ENCODE measurements at regions not wholly inside any gene's neighbourhood (a gene's known extent, or its start where the extent isn't known, plus 50 kb on each side); places are given as distances from the start of the nearest gene placed in this dataset.

- Histone ChIP-seq H3K9me3 (ENCODE audit: control insufficient read depth, insufficient read depth, low read length) (no peaks in the 10 kb centered on the region), H3F3A (ENCODE audit: control insufficient read depth, insufficient read depth) (no peaks in the 10 kb centered on the region), H3K36me3 (ENCODE audit: control insufficient read depth, low read length) (no peaks in the 10 kb centered on the region), H3K27me3 (ENCODE audit: control insufficient read depth, low read length) (0 out of 2 replicates have a peak, but pooled peaks cover 2% of the 10 kb centered on the region), H3K79me2 (ENCODE audit: control insufficient read depth, low read length) (no peaks in the 10 kb centered on the region), H3K4me2 (ENCODE audit: low read length) (no peak overlapping the region), H3K4me3 (ENCODE audit: low read length) (no peak overlapping the region), H3K27ac (ENCODE audit: low read depth, low read length) (no peak overlapping the region), H4K20me1 (ENCODE audit: control insufficient read depth, insufficient read depth, low read depth, low read length) (no peaks in the 10 kb centered on the region), H3K4me1 (ENCODE audit: control insufficient read depth, low read length) (no peaks in the 10 kb centered on the region), H3K9me2 (replicated peaks; ENCODE audit: control insufficient read depth, low read length) (no peaks in the 10 kb centered on the region)
- TF ChIP-seq EZH2phosphoT487 (IDR thresholded peaks at IDR 0.05; ENCODE audit: borderline replicate concordance, low read length) (no peak), CTCF (IDR thresholded peaks at IDR 0.05; ENCODE audit: low read depth, low read length, poor library complexity, severe bottlenecking) (no peak)
These were observed 137.3 kb downstream of the ZIC5 start for GRCh38 chr13:99834246-99834645.

- Histone ChIP-seq H3K27ac (ENCODE audit: low read depth, low read length) (no peak overlapping the region), H3K9me2 (replicated peaks; ENCODE audit: control insufficient read depth, low read length) (no peaks in the 10 kb centered on the region), H3K27me3 (ENCODE audit: control insufficient read depth, low read length) (0 out of 2 replicates have a peak, but pooled peaks cover 2% of the 10 kb centered on the region), H3K79me2 (ENCODE audit: control insufficient read depth, low read length) (no peaks in the 10 kb centered on the region), H3K9me3 (ENCODE audit: control insufficient read depth, insufficient read depth, low read length) (no peaks in the 10 kb centered on the region), H3K36me3 (ENCODE audit: control insufficient read depth, low read length) (no peaks in the 10 kb centered on the region), H3F3A (ENCODE audit: control insufficient read depth, insufficient read depth) (no peaks in the 10 kb centered on the region), H4K20me1 (ENCODE audit: control insufficient read depth, insufficient read depth, low read depth, low read length) (no peaks in the 10 kb centered on the region), H3K4me1 (ENCODE audit: control insufficient read depth, low read length) (no peaks in the 10 kb centered on the region), H3K4me3 (ENCODE audit: low read length) (no peak overlapping the region), H3K4me2 (ENCODE audit: low read length) (no peak overlapping the region)
- no peak for TF ChIP-seq CTCF (IDR thresholded peaks at IDR 0.05; ENCODE audit: low read depth, low read length, poor library complexity, severe bottlenecking)
- TF ChIP-seq EZH2phosphoT487 (IDR thresholded peaks at IDR 0.05; ENCODE audit: borderline replicate concordance, low read length) = no peak
These were observed 139.2 kb downstream of the ZIC5 start for GRCh38 chr13:99832347-99832746.

GRCh38 chr13:99830931-99831330 is 140.6 kb downstream of the ZIC5 start:
- Histone ChIP-seq H3K9me2 (replicated peaks; ENCODE audit: control insufficient read depth, low read length) (no peaks in the 10 kb centered on the region), H3F3A (ENCODE audit: control insufficient read depth, insufficient read depth) (no peaks in the 10 kb centered on the region), H3K4me3 (ENCODE audit: low read length) (no peak overlapping the region), H3K27ac (ENCODE audit: low read depth, low read length) (no peak overlapping the region), H4K20me1 (ENCODE audit: control insufficient read depth, insufficient read depth, low read depth, low read length) (no peaks in the 10 kb centered on the region), H3K79me2 (ENCODE audit: control insufficient read depth, low read length) (no peaks in the 10 kb centered on the region), H3K9me3 (ENCODE audit: control insufficient read depth, insufficient read depth, low read length) (no peaks in the 10 kb centered on the region), H3K36me3 (ENCODE audit: control insufficient read depth, low read length) (no peaks in the 10 kb centered on the region), H3K4me2 (ENCODE audit: low read length) (no peak overlapping the region), H3K27me3 (ENCODE audit: control insufficient read depth, low read length) (0 out of 2 replicates have a peak, but pooled peaks cover 2% of the 10 kb centered on the region), H3K4me1 (ENCODE audit: control insufficient read depth, low read length) (no peaks in the 10 kb centered on the region)
- TF ChIP-seq EZH2phosphoT487 (IDR thresholded peaks at IDR 0.05; ENCODE audit: borderline replicate concordance, low read length) (no peak), CTCF (IDR thresholded peaks at IDR 0.05; ENCODE audit: low read depth, low read length, poor library complexity, severe bottlenecking) (no peak)
